ENCODE measurements at regions not wholly inside any gene's neighbourhood (a gene's known extent, or its start where the extent isn't known, plus 50 kb on each side); places are given as distances from the start of the nearest gene placed in this dataset.

GRCh38 chr2:177318613-177319012 is 54.1 kb upstream of the NFE2L2 start (continued):
- TF ChIP-seq CTCF (conservative IDR thresholded peaks at IDR 0.05; ENCODE audit: low read depth in 2 of 2) (no peak), CREB1 (CRISPR knock-in tag; IDR thresholded peaks at IDR 0.05; ENCODE audit: low read depth) (no peak), EZH2 (IDR thresholded peaks at IDR 0.05; ENCODE audit: low read depth, unreplicated experiment) (no peak), ZNF114 (CRISPR knock-in tag; IDR thresholded peaks at IDR 0.05) (no peak)

GRCh38 chr2:177320596-177320995 is 56.1 kb upstream of the NFE2L2 start:
- no peaks in the 10 kb centered on the region; the same call in 2 of the 3 replicates for H3K9me3 Mint-ChIP-seq
- H3K4me1 Mint-ChIP-seq = peaks cover 14% of the 10 kb centered on the region
- no peaks in the 10 kb centered on the region for H4K20me1 ChIP-seq (replicated peaks; ENCODE audit: insufficient read depth)

More at GRCh38 chr2:177320596-177320995, 56.1 kb upstream of the NFE2L2 start:
- Histone ChIP-seq H3K9me2 (ENCODE audit: insufficient read depth) (no peaks in the 10 kb centered on the region), H3F3A (replicated peaks; ENCODE audit: low read depth) (no peaks in the 10 kb centered on the region), H3K36me3 (ENCODE audit: insufficient read depth) (no peaks in the 10 kb centered on the region), H2AFZ (no peak overlapping the region), H3K79me2 (replicated peaks; ENCODE audit: insufficient read depth) (no peaks in the 10 kb centered on the region), H3K4me1 (ENCODE audit: insufficient read depth) (peaks cover 1% of the 10 kb centered on the region), H3K4me3 (no peak overlapping the region), H3K4me2 (no peak overlapping the region), H3K27ac (ENCODE audit: low read depth) (no peak overlapping the region), H3K27me3 (ENCODE audit: insufficient read depth) (no peaks in the 10 kb centered on the region)
- TF ChIP-seq ETS1 (IDR thresholded peaks at IDR 0.05) = no peak
- no peak for TF ChIP-seq CTCF (conservative IDR thresholded peaks at IDR 0.05; ENCODE audit: low read depth in 2 of 2)
- no peak for TF ChIP-seq POLR2AphosphoS5 (IDR thresholded peaks at IDR 0.05; ENCODE audit: low read depth)
- no peak for TF ChIP-seq EZH2 (IDR thresholded peaks at IDR 0.05; ENCODE audit: low read depth, unreplicated experiment)
- no peak for TF ChIP-seq NANOG (IDR thresholded peaks at IDR 0.05; ENCODE audit: borderline replicate concordance)
- TF ChIP-seq ZNF331 (CRISPR knock-in tag; IDR thresholded peaks at IDR 0.05; ENCODE audit: low read depth) = no peak
- no peak for TF ChIP-seq ZNF114 (CRISPR knock-in tag; IDR thresholded peaks at IDR 0.05)
- no peak for TF ChIP-seq JUNB (IDR thresholded peaks at IDR 0.05; ENCODE audit: unreplicated experiment)
- Mint-ChIP-seq H3K4me3 (no peak overlapping the region), H3K27ac (no peak overlapping the region), H3K36me3 (ENCODE audit: low read depth) (no peaks in the 10 kb centered on the region), H3K27me3 (ENCODE audit: insufficient read depth, low read depth, poor library complexity) (no peaks in the 10 kb centered on the region)
- ATAC-seq (no peak), DNase-seq (ENCODE audit: low spot score) (no peak)
